ENCODE measurements at regions not wholly inside any gene's neighbourhood (a gene's known extent, or its start where the extent isn't known, plus 50 kb on each side); places are given as distances from the start of the nearest gene placed in this dataset.
"Not testable (repeated sequence)": the region's sequence is repeated elsewhere in the genome, so short reads cannot be mapped to it uniquely, and the experiment has no call there.

- Mint-ChIP-seq H3K9me3 (peaks cover 5% of the 10 kb centered on the region), H3K27ac (no peak overlapping the region), H3K27me3 (no peaks in the 10 kb centered on the region), H3K4me1 (ENCODE audit: low read depth) (peaks cover 5% of the 10 kb centered on the region), H3K36me3 (ENCODE audit: low read depth) (no peaks in the 10 kb centered on the region), H3K4me3 (no peak overlapping the region)
- DNase-seq: no peak
These were observed 594.8 kb downstream of the NTRK3 start for GRCh38 chr15:87661454-87662355.

GRCh38 chr15:87660251-87661129 is 596.0 kb downstream of the NTRK3 start:
- Mint-ChIP-seq H3K4me1 (ENCODE audit: low read depth) (peaks cover 5% of the 10 kb centered on the region), H3K36me3 (ENCODE audit: low read depth) (no peaks in the 10 kb centered on the region), H3K9me3 (peaks cover 3% of the 10 kb centered on the region), H3K27me3 (no peaks in the 10 kb centered on the region), H3K4me3 (no peak overlapping the region), H3K27ac (no peak overlapping the region)
- DNase-seq: no peak

GRCh38 chr15:87656372-87656771 is 600.2 kb downstream of the NTRK3 start:
- H3K9me3 Mint-ChIP-seq: no peaks in the 10 kb centered on the region
- no peak for DNase-seq
- no peaks in the 10 kb centered on the region for H3K27me3 Mint-ChIP-seq
- peaks cover 5% of the 10 kb centered on the region for H3K4me1 Mint-ChIP-seq (ENCODE audit: low read depth)
- H3K4me3 Mint-ChIP-seq: no peak overlapping the region
- no peak overlapping the region for H3K27ac Mint-ChIP-seq
- no peaks in the 10 kb centered on the region for H3K36me3 Mint-ChIP-seq (ENCODE audit: low read depth)

GRCh38 chr15:87653646-87654045 is 602.9 kb downstream of the NTRK3 start:
- Mint-ChIP-seq H3K27ac (no peak overlapping the region), H3K36me3 (ENCODE audit: low read depth) (no peaks in the 10 kb centered on the region), H3K4me1 (ENCODE audit: low read depth) (no peaks in the 10 kb centered on the region), H3K4me3 (no peak overlapping the region), H3K27me3 (no peaks in the 10 kb centered on the region), H3K9me3 (no peaks in the 10 kb centered on the region)
- DNase-seq: no peak

- DNase-seq: no peak
- H3K4me1 Mint-ChIP-seq (ENCODE audit: low read depth): peaks cover 7% of the 10 kb centered on the region
- H3K27me3 Mint-ChIP-seq: no peaks in the 10 kb centered on the region
- H3K9me3 Mint-ChIP-seq: no peaks in the 10 kb centered on the region
- no peak overlapping the region for H3K4me3 Mint-ChIP-seq
- H3K27ac Mint-ChIP-seq: no peak overlapping the region
- no peaks in the 10 kb centered on the region for H3K36me3 Mint-ChIP-seq (ENCODE audit: low read depth)
These were observed 607.4 kb downstream of the NTRK3 start for GRCh38 chr15:87649175-87649574.

GRCh38 chr15:87648278-87648677 is 608.3 kb downstream of the NTRK3 start:
- Mint-ChIP-seq H3K4me1 (ENCODE audit: low read depth) (peaks cover 15% of the 10 kb centered on the region), H3K36me3 (ENCODE audit: low read depth) (no peaks in the 10 kb centered on the region), H3K9me3 (no peaks in the 10 kb centered on the region), H3K27me3 (no peaks in the 10 kb centered on the region), H3K4me3 (no peak overlapping the region), H3K27ac (no peak overlapping the region)
- no peak for DNase-seq

GRCh38 chr15:87645723-87646122 is 610.8 kb downstream of the NTRK3 start:
- no peak overlapping the region for H3K4me3 Mint-ChIP-seq
- DNase-seq: no peak
- H3K27me3 Mint-ChIP-seq: no peaks in the 10 kb centered on the region
- H3K4me1 Mint-ChIP-seq (ENCODE audit: low read depth): peaks cover 26% of the 10 kb centered on the region
- H3K36me3 Mint-ChIP-seq (ENCODE audit: low read depth): no peaks in the 10 kb centered on the region
- no peak overlapping the region for H3K27ac Mint-ChIP-seq
- H3K9me3 Mint-ChIP-seq: no peaks in the 10 kb centered on the region

GRCh38 chr15:87642997-87643396 is 613.5 kb downstream of the NTRK3 start:
- H3K36me3 Mint-ChIP-seq (ENCODE audit: low read depth); H3K9me3 Mint-ChIP-seq; H3K27me3 Mint-ChIP-seq; H3K4me3 Mint-ChIP-seq; DNase-seq: not testable (repeated sequence)
- peak overlapping the region; percentile 35 for H3K27ac Mint-ChIP-seq
- H3K4me1 Mint-ChIP-seq (ENCODE audit: low read depth): peaks cover 33% of the 10 kb centered on the region

GRCh38 chr15:87639305-87640011 is 617.1 kb downstream of the NTRK3 start:
- no peak overlapping the region for H3K4me3 Mint-ChIP-seq
- H3K36me3 Mint-ChIP-seq (ENCODE audit: low read depth): no peaks in the 10 kb centered on the region
- peaks cover 26% of the 10 kb centered on the region for H3K4me1 Mint-ChIP-seq (ENCODE audit: low read depth)
- no peaks in the 10 kb centered on the region for H3K9me3 Mint-ChIP-seq
- H3K27ac Mint-ChIP-seq: no peak overlapping the region
- no peaks in the 10 kb centered on the region for H3K27me3 Mint-ChIP-seq
- no peak for DNase-seq

GRCh38 chr15:87638554-87639083 is 617.9 kb downstream of the NTRK3 start:
- Mint-ChIP-seq H3K4me3 (no peak overlapping the region), H3K27ac (no peak overlapping the region), H3K36me3 (ENCODE audit: low read depth) (no peaks in the 10 kb centered on the region), H3K9me3 (no peaks in the 10 kb centered on the region), H3K27me3 (no peaks in the 10 kb centered on the region), H3K4me1 (ENCODE audit: low read depth) (peaks cover 22% of the 10 kb centered on the region)
- DNase-seq: no peak

GRCh38 chr15:87634361-87634760 is 622.2 kb downstream of the NTRK3 start:
- no peaks in the 10 kb centered on the region for H3K9me3 Mint-ChIP-seq
- no peak overlapping the region for H3K27ac Mint-ChIP-seq
- no peaks in the 10 kb centered on the region for H3K27me3 Mint-ChIP-seq
- H3K4me3 Mint-ChIP-seq: no peak overlapping the region
- H3K4me1 Mint-ChIP-seq (ENCODE audit: low read depth): no peaks in the 10 kb centered on the region
- no peak for DNase-seq
- no peaks in the 10 kb centered on the region for H3K36me3 Mint-ChIP-seq (ENCODE audit: low read depth)

GRCh38 chr15:87633525-87633924 is 623.0 kb downstream of the NTRK3 start:
- H3K27ac Mint-ChIP-seq: no peak overlapping the region
- no peaks in the 10 kb centered on the region for H3K36me3 Mint-ChIP-seq (ENCODE audit: low read depth)
- no peaks in the 10 kb centered on the region for H3K27me3 Mint-ChIP-seq
- no peak overlapping the region for H3K4me3 Mint-ChIP-seq
- H3K4me1 Mint-ChIP-seq (ENCODE audit: low read depth): no peaks in the 10 kb centered on the region
- no peaks in the 10 kb centered on the region for H3K9me3 Mint-ChIP-seq
- no peak for DNase-seq

- H3K4me3 Mint-ChIP-seq: no peak overlapping the region
- H3K9me3 Mint-ChIP-seq: no peaks in the 10 kb centered on the region
- DNase-seq: no peak
- no peaks in the 10 kb centered on the region for H3K4me1 Mint-ChIP-seq (ENCODE audit: low read depth)
- no peak overlapping the region for H3K27ac Mint-ChIP-seq
- no peaks in the 10 kb centered on the region for H3K27me3 Mint-ChIP-seq
- no peaks in the 10 kb centered on the region for H3K36me3 Mint-ChIP-seq (ENCODE audit: low read depth)
These were observed 624.2 kb downstream of the NTRK3 start for GRCh38 chr15:87632364-87632763.

- Mint-ChIP-seq H3K4me1 (ENCODE audit: low read depth) (no peaks in the 10 kb centered on the region), H3K36me3 (ENCODE audit: low read depth) (no peaks in the 10 kb centered on the region), H3K4me3 (no peak overlapping the region), H3K27ac (no peak overlapping the region), H3K9me3 (no peaks in the 10 kb centered on the region), H3K27me3 (no peaks in the 10 kb centered on the region)
- no peak for DNase-seq
These were observed 624.8 kb downstream of the NTRK3 start for GRCh38 chr15:87631775-87632174.
